22Rv1 (cell line): ENCODE measurements at regions not wholly inside any gene's neighbourhood (a gene's known extent, or its start where the extent isn't known, plus 50 kb on each side); places are given as distances from the start of the nearest gene placed in this dataset.

ENCODE experiments used
- H3K27ac ChIP-seq: fragments of 450-650 bp; 2 replicates; pipeline ENCODE4 v1.5.1; 2017
- ZFX ChIP-seq: fragments of 450-650 bp; IDR thresholded peaks from 2 replicates; pipeline ENCODE4 v1.6.1; 2017; ENCODE audit warnings: antibody characterized with exemption, borderline replicate concordance
- TF ChIP-seq, protein P1 (sequence below): fragments of 450-650 bp; IDR thresholded peaks from 2 replicates; pipeline ENCODE4 v1.5.1; 2017; ENCODE audit warnings: mild to moderate bottlenecking

DNA sequence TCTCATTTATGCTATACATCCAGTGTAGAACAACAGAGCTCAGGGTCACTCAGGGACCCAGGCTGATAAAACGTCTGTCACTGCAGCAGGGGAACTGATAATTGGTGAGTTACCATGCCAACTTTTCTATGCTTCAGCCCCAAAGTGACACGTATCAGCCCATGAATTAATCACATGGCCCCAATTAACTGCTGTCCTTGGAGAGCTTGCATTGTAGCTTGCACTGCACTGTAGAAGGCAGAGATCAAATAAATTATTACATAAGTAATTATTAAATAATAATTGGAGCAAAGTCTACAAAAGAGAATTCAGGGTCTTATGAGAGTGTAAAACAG lies 144.6 kb downstream of the SUDS3 start:
- TF ChIP-seq, protein P1, sequence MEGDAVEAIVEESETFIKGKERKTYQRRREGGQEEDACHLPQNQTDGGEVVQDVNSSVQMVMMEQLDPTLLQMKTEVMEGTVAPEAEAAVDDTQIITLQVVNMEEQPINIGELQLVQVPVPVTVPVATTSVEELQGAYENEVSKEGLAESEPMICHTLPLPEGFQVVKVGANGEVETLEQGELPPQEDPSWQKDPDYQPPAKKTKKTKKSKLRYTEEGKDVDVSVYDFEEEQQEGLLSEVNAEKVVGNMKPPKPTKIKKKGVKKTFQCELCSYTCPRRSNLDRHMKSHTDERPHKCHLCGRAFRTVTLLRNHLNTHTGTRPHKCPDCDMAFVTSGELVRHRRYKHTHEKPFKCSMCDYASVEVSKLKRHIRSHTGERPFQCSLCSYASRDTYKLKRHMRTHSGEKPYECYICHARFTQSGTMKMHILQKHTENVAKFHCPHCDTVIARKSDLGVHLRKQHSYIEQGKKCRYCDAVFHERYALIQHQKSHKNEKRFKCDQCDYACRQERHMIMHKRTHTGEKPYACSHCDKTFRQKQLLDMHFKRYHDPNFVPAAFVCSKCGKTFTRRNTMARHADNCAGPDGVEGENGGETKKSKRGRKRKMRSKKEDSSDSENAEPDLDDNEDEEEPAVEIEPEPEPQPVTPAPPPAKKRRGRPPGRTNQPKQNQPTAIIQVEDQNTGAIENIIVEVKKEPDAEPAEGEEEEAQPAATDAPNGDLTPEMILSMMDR: no peak
- no peak for TF ChIP-seq ZFX

DNA sequence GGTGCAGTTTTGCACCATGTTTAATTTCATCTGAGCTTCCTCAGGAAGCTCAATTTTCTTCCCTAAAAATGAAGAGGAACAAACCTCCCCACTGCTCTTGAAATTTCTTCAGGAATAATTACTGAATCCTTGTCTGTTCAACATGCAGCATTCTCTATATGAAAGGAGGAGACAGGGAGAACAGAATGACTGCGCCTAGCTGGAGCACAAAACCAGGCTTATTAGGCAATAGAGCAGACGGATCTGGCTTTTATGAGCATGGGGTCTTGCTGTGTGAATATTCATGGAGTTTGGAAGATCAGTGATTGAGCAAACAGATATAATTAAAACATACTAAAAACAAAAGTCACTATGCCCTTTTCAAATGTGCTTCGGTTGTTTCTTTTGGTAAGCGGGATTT lies 148.1 kb downstream of the SUDS3 start:
- no peak overlapping the region for H3K27ac ChIP-seq
- TF ChIP-seq, protein P1: no peak
- TF ChIP-seq ZFX: no peak

More for the DNA sequence above, 144.6 kb downstream of the SUDS3 start:
- no peak overlapping the region for H3K27ac ChIP-seq

DNA sequence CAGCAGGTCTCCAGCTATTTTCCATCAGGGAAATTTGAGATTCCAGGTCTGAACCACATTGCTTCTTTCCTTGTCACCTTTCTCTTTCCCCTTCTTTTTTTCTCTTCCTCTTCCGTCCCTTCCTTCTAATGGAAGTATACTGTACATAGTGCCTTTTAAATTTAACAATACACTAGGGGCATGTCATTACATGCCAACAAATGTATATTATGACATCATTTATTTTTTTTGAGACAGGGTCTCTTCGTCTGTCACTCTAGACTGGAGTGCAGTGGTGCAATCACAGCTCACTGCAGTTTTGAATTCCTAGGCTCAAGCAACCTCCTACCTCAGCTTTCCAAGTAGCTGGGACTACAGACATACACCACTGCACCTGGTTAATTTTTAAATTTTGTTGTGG lies 148.9 kb downstream of the SUDS3 start:
- no peak overlapping the region for H3K27ac ChIP-seq
- TF ChIP-seq ZFX: no peak
- TF ChIP-seq, protein P1: no peak

DNA sequence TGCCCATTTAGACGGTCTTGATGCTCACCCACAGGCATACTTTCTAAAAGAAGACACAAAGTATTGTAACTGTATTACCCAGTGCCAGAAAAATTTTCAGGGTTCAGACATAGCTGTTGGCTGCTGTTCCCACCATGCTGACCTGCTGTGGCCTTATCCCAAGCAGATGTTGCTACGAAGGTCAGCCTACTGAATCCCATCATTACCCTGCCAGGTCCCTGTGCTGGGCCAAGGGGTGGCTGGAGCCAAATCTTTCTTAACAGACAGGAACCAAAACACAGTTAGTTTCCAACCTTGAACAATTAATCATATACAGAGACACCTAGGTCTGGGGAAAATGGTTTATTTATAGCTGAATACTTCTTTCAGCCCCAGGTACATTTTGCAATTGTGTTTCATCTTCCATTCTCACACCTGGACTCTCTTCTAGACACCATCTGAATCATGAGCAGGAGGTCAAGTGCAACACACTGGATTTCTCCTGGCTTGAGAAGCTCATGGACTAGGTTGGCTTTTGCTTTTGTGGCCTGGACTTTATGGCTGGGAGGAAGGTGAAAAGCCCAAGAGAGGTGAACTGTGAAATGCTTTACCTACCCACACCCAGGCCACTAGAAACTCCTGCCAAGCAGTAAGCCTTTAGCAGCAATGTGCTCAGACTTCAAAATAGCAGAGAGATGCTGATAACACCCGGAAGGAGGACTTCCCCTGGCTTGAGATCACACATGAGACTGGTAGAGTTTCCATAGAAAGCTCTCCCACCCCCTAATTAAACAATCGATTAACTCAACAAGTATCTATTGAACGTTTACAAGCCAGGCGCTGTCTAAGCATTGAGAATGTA lies 150.1 kb downstream of the SUDS3 start:
- H3K27ac ChIP-seq: no peak overlapping the region
- TF ChIP-seq, protein P1: no peak
- TF ChIP-seq ZFX: no peak

DNA sequence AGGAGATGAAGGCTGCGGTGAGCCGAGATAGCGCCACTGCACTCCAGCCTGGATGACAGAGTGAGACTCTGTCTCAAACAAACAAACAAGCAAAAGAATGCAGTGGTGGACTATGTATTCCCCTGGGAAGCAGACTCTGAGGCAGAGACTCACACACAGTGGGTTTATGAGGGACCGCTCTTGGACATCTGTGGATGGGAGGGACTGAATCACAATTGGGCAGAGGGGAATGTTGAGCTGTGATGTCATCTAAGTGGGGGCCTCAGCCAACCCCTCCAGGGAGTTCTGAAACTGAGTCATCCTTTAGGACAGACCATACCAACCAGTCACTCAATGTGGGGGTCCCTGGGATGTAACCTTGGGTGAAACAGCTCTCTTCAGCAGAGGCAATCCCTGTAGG lies 151.0 kb downstream of the SUDS3 start:
- H3K27ac ChIP-seq: no peak overlapping the region
- no peak for TF ChIP-seq ZFX
- TF ChIP-seq, protein P1: no peak

DNA sequence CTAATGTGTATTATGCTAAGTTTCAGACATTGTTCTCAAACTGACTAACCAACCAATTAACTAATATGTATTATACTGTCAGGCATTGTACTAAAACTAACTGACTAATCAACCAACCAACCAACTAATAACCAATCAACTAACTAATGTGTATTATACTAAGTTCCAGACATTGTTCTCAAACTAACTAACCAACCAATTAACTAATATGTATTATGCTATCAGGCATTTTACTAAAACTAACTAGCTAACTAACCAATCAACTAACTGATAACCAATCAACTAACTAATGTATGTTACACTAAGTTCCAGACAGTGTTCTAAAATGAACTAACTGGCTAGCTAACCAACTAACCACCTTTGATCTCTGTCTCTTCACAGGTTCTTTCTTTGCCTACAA lies 152.3 kb downstream of the SUDS3 start:
- TF ChIP-seq, protein P1: no peak
- TF ChIP-seq ZFX: no peak
- H3K27ac ChIP-seq: no peak overlapping the region

DNA sequence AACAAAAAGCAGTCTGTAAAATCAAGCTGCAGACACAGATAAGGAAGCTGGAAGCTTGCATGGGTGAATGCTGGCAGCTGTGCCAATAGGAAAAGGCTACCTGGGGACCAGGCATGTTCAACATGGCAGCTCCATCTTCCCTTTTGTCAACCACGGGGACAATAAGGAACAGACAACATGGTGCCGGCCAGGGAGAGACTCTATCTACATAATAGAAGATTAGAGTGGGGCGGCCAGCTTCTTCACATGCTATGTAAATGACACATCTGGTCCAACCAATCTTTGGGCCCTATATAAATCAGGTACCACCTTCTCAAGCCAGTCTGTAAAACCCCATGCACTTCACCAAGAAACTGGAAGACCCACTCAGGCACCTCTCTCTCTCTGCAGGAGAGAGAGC lies 157.6 kb downstream of the SUDS3 start:
- H3K27ac ChIP-seq: peak overlapping the region; percentile 51; the same call in 1 of the 2 replicates
- TF ChIP-seq, protein P1: no peak
- TF ChIP-seq ZFX: no peak
